ENCODE measurements at regions not wholly inside any gene's neighbourhood (a gene's known extent, or its start where the extent isn't known, plus 50 kb on each side); places are given as distances from the start of the nearest gene placed in this dataset.
"Not testable (repeated sequence)": the region's sequence is repeated elsewhere in the genome, so short reads cannot be mapped to it uniquely, and the experiment has no call there.

GRCh38 chr10:55740110-55740509 is 620.9 kb downstream of the ZWINT start:
- no peak for FAIRE-seq

DNA sequence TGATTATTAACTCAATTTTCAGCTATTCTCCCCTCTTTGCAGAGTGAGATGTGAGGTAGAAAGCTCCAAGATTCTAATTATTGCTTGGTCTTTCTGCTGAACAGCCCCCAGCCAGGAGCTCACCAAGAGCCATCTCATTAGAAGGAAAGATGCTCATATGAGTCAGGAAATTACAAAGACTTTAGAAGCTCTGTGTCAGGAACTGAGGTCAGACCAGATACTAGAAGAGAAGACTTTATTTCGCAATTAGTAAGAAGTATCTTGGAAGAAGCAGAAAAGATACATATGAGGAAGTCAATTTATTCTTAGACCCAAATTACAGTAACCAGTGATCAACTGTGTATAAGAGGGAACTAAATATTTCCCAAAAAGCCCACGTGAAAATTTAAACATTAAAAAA is 626.9 kb downstream of the ZWINT start:
- no peak for FAIRE-seq

GRCh38 chr10:55704950-55705349 is 656.1 kb downstream of the ZWINT start:
- no peak for FAIRE-seq

DNA sequence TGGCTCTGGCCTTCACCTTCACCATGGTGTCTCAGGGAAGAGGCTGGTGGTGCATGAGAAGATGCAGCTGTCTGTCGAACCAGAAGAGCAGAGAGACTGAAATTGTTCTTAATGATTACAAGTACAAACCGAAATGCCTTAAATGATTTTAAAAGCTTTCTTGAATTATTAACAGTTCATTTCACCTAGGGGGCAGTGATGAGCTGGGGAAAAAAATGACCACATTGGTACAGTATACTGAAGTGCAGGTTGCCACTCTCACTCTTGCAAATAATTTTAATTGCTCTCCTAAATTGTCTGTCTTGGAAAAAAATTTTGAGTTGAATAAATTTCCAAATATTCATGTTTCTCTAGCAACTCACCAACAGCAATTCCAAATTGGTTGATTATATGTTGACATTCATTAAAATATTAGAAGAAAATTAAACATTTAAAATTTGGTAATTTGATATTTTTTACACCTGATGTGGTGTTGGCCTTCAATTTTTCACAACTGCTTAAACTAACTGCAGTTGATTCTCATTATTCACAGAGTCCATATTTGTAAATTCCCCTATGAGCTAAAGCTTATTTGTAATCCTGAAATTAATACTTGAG is 692.6 kb downstream of the ZWINT start:
- no peak for FAIRE-seq

DNA sequence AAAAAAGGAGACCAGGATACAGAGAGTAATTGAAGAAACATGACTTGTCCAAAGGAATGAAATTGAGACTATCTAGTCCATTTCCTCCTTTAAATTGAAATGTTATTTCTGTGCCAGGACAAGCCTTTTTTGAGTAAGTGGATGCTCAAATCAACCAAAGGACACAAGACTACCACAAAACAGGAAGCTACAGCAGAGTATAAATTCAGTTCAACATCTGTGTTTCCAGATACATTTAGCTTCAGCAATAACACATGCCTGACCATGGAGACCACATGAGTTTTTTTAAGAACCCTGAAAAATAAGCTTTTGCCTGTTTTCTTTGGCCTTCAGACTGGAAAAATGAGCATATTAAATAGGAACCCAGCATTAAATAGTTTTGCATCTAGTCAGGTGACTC is 707.5 kb downstream of the ZWINT start:
- no peak for FAIRE-seq

DNA sequence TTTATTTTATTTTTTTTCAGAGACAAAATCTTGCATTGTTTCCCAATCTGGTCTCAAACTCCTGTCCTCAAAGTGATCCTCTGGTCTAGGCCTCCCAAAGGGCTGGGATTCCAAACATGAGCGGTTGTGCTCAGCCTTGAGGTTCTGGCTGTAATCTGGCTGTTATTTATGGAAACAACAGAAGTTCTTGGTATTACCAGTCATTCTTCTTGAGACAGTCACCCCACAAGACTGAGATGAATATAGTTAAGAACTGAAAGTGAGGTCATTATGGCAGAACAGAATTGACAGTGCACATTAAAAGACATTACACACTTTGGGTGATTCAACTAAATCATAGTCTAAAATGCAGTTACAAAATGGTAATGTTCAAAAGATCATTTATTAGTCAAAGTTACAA is 719.5 kb downstream of the ZWINT start:
- no peak for FAIRE-seq

GRCh38 chr10:55631071-55631654 is 729.9 kb downstream of the ZWINT start:
- no peak for FAIRE-seq

DNA sequence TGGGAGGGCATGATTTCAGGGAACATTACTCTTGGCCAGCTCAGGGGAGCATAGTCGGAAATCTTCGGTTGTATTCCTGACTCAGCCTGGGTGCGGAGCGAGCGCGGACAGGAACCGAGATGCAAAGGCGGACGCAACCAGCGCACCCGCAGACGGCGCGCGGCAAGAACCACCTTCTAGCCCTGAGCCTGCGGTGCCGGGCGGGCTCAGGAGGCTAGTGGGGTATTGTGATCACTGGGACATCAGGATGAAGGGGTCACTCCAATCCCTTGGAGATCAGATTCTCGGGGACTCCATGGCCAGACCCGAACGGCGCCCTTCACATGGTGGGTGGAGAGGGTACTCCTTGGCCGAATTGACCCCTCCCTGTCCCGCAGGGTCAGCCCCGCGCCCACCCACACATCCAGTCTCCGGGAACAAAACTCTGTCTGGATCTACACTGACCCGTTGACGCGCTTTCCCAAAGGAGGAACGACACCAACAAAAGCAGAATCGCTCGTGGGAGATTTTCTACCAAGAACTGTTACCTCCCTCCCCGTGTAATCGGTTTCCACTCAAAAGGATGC is 730.5 kb downstream of the ZWINT start:
- no peak for FAIRE-seq

- FAIRE-seq: no peak
Measured at GRCh38 chr10:55629793-55630490, 731.1 kb downstream of the ZWINT start.

DNA sequence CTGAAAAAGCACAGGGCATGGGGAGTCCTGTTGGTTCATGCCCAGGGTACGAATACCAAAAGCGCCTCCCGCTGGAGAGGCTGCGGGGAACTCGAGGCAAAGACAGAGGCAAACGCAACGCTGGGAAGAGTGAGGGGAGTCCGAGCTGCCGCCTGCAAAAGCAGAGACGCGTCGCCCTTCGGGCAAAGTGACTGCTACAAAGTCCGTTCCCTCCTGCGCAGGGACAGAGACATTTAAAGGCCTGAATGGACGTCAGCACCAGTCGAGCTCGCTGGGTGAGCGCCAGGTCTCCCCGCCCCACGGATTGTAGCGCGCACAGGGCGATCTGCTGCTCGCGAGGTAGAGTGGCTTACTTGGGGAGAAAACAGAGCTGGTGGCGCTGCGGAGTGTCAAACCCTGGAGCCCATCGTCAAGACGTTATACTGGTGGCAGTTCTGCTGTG is 732.8 kb downstream of the ZWINT start:
- no peak for FAIRE-seq

DNA sequence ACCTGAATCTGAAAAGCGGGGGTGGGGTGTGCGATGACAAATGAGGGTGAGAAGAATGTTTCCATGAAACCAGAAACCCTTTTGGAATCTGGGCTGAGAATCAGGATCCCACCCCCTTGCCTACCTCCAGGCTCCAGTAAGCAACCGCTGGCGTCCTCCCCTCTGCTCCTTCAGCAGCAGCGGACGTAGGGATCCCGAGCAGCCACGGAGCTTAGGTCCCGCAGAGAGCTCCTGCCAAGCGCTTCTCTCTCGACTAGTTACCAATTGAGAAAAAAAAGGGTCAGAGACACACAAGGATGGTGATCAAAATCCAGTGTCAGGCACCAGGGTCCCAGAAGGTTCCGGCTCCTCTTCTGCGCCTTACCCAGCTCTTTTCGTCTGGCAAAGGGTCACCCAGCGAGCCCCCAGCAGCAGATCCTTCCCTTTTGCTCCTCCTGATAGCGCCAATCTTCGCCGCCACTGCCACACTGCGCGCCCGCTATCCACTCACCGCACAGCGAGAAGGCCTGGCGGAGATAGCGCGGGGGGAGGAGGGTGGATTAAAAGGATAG is 733.5 kb downstream of the ZWINT start:
- no peak for FAIRE-seq

DNA sequence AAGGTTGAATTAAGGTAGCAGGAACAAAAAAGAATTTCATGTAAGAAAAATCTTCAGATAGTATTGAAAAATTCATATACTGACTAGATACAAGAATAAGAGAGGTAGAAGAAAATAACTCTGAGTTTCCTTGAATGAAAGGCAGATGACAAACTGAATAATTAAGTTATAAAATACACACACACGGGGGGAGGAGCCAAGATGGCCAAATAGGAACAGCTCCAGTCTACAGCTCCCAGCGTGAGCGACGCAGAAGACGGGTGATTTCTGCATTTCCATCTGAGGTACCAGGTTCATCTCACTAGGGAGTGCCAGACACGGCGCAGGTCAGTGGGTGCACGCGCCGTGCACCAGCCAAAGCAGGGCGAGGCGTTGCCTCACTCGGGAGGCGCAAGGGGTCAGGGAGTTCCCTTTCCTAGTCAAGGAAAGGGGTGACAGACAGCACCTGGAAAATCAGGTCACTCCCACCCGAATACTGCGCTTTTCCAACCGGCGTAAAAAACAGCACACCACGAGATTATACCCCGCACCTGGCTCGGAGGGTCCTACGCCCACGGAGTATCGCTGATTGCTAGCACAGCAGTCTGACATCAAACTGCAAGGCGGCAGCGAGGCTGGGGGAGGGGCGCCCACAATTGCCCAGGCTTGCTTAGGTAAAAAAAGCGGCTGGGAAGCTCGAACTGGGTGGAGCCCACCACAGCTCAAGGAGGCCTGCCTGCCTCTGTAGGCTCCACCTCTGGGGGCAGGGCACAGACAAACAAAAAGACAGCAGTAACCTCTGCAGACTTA is 759.2 kb downstream of the ZWINT start:
- not testable (repeated sequence) for FAIRE-seq

DNA sequence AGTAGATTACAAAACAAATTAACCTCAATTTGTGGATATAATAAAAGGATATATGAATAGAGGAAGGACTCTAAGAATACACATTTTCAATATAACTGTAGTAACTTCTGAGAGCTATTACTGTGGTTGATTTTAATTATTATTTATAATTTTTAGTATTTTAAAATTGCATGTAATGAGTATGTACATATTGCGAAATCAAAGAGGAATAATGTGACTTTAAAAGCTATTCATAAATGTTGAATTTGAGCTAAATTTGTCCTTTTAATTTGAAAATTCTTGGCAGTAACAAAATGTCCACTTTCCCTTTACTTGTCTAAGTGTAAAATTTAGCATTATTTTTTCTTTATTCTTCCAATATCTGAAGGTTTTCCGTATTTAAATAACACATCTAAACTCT is 750.6 kb upstream of the PCDH15 start:
- FAIRE-seq: no peak

DNA sequence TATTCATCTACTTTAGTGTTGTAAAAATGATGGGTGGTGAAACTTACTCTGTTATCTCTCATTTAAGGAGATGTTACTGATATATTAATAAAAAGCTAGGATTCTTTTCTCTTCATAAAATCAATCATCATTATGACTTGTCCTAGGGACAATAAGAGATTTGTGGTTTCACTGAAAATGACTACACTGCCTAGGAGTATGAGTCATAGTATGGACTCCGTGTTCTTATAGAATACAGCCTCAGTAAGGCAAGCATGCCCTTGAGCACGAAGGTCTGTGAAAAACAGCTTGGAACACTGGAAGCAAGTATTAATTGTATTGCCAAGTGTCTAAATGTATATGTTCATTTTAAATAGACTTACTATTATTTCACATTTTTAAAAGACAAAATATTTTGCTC is 749.2 kb upstream of the PCDH15 start:
- FAIRE-seq: no peak

GRCh38 chr10:55537497-55537896 is 736.5 kb upstream of the PCDH15 start:
- FAIRE-seq: not testable (repeated sequence)

DNA sequence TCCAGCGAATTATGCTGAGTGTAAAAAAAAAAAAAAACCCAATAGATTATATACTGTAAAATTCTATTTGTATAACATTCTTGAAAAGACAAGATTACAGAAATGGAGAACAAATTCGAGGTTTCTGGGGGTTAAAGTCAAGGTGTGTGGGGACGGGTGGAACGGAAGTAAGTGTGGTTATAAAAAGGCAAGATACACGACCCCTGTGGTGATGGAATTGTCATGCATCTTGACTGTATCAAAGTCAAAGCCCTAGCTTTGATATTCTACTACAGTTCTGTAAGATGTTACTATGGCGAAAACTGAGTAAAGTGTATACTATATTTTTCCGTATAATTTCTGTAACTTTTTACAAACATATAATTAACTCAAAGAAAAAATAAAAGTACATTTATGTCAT is 718.2 kb upstream of the PCDH15 start:
- no peak for FAIRE-seq

DNA sequence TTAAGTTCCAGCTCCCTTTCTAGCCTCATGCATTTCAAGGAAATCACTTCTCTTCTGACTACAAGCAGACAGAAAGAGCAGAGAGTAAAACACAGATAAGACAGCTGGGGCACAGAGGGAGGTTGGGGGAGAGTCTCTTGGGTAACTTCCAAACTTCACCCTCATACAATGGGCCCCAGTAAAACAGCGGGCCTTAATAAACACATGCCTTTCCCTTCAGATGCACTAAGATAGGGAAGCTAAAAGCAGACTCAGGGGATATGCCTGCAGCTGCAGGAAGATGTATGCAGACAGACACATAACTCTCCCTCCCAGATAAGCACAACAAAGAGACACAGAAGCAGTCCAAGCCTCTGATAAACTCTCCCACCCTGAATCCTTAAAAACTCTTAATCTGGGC is 717.4 kb upstream of the PCDH15 start:
- FAIRE-seq: not testable (repeated sequence)

- no peak for FAIRE-seq
Measured at GRCh38 chr10:55509168-55509567, 708.1 kb upstream of the PCDH15 start.

- no peak for FAIRE-seq
Measured at GRCh38 chr10:55500931-55501559, 700.0 kb upstream of the PCDH15 start.

DNA sequence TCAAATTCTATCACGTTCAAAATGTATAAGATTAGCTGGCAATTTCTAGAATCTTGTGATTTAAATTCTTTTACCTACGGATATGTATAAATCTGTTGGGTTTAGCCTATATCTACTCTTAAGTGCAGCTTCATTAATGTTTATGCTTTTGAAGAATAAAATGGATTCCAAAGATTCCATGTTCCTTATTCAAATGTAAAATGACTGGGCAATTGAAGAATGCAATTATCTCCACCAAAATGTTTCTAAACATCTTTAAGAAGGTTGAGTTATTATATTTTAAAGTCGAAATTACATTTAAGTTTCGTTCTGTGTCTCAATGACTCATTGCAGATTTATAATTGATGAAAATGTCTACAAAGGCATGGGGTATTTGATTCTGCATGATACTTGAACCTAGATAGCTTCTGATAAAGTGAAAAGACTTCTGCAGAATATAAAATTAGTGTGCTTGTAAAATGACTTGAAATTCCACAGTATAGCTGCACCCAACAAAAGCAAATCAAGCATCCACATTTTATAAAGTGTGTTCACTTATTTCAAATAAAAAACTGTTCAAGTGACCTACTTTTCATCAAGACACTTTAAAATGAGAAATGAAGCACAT is 697.0 kb upstream of the PCDH15 start:
- no peak for FAIRE-seq

DNA sequence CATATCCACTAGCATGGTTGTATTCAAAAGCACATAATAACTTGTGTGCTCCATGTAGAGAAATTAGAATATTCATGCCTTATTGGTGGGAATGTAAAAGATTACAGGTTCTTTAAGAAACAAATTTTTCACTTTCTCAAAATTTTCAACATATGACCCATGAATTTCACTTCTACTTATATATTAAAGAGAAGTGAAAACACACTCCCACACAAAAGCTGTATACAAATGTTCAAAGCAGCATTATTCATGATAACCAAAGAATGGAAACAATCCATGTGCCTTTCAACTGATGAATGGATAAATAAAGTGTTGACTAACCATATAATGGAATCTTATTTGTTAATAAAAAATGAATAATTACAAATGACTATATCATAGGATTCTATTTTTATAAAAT is 694.5 kb upstream of the PCDH15 start:
- peak; percentile 8 for FAIRE-seq

GRCh38 chr10:55491712-55492111 is 690.7 kb upstream of the PCDH15 start:
- FAIRE-seq: no peak
